WTC11 (cell line): ENCODE measurements at regions not wholly inside any gene's neighbourhood (a gene's known extent, or its start where the extent isn't known, plus 50 kb on each side); places are given as distances from the start of the nearest gene placed in this dataset.

Experiments used
- ATAC-seq: fragments of 200-7000 bp; cut with Tn5 transposase; 2 replicates; pipeline ENCODE4 v1.10.0; 2021; ENCODE audit warnings: mild to moderate bottlenecking, moderate library complexity
- CTCF ChIA-PET: fragments of 300-600 bp; sonication (Branson Sonifier 250); formaldehyde crosslinking; loops from one replicate; lab custom pipeline; 2021; ENCODE audit warnings: antibody characterized with exemption; lab: Charles Lee
- POLR2A ChIA-PET: fragments of 350-600 bp; sonication (Branson Sonifier 250); formaldehyde crosslinking; loops from one replicate; lab custom pipeline; 2021; ENCODE audit warnings: antibody characterized with exemption; lab: Charles Lee
- DNase-seq: peaks from one replicate; pipeline ENCODE4 v3.0.0; 2021; ENCODE audit warnings: low spot score
- H3K27ac Mint-ChIP-seq: 2 replicates; pipeline ENCODE4 v1.8.0; 2021; ENCODE audit warnings: mixed read lengths
- H3K27me3 Mint-ChIP-seq: 2 replicates; pipeline ENCODE4 v1.8.0; 2021; ENCODE audit warnings: low read depth, mild to moderate bottlenecking, moderate library complexity, mixed read lengths
- H3K36me3 Mint-ChIP-seq: 2 replicates; pipeline ENCODE4 v1.8.0; 2021; ENCODE audit warnings: mixed read lengths
- H3K4me1 Mint-ChIP-seq: 2 replicates; pipeline ENCODE4 v1.8.0; 2022; ENCODE audit warnings: mixed read lengths
- H3K4me3 Mint-ChIP-seq: 2 replicates; pipeline ENCODE4 v1.8.0; 2021; ENCODE audit warnings: mild to moderate bottlenecking, moderate library complexity, mixed read lengths
- H3K9me3 Mint-ChIP-seq: 2 replicates; pipeline ENCODE4 v1.8.0; 2021; ENCODE audit warnings: mixed read lengths
- AFF4 ChIP-seq: sonication (generic); formaldehyde crosslinking; IDR thresholded peaks from 2 replicates; pipeline ENCODE4 v1.8.1; 2023; ENCODE audit warnings: mild to moderate bottlenecking, missing genetic modification reagents, borderline replicate concordance
- ATF1 ChIP-seq: sonication (generic); formaldehyde crosslinking; IDR thresholded peaks from 2 replicates; pipeline ENCODE4 v1.8.1; 2023; ENCODE audit warnings: mild to moderate bottlenecking, moderate library complexity, missing genetic modification reagents
- CREB1 ChIP-seq: sonication (generic); formaldehyde crosslinking; IDR thresholded peaks from 2 replicates; pipeline ENCODE4 v1.8.0; 2023; ENCODE audit warnings: mild to moderate bottlenecking, missing genetic modification reagents
- ELF4 ChIP-seq: sonication (generic); formaldehyde crosslinking; IDR thresholded peaks from 2 replicates; pipeline ENCODE4 v1.8.1; 2022; ENCODE audit warnings: low read depth, mild to moderate bottlenecking, moderate library complexity, missing genetic modification reagents
- ETV6 ChIP-seq: sonication (generic); formaldehyde crosslinking; IDR thresholded peaks from 2 replicates; pipeline ENCODE4 v1.8.1; 2022; ENCODE audit warnings: mild to moderate bottlenecking, missing genetic modification reagents
- FOXP1 ChIP-seq: sonication (generic); formaldehyde crosslinking; IDR thresholded peaks from 2 replicates; pipeline ENCODE4 v1.8.0; 2022; ENCODE audit warnings: missing genetic modification reagents, mild to moderate bottlenecking, moderate library complexity, borderline replicate concordance
- JUN ChIP-seq: sonication (generic); formaldehyde crosslinking; IDR thresholded peaks from 2 replicates; pipeline ENCODE4 v1.8.0; 2023; ENCODE audit warnings: mild to moderate bottlenecking, missing genetic modification reagents
- PRRX2 ChIP-seq: fragments of 250-450 bp; sonication (Bioruptor Pico); IDR thresholded peaks from 2 replicates; pipeline ENCODE4 v1.8.0; 2021; ENCODE audit warnings: mild to moderate bottlenecking
- SP1 ChIP-seq: sonication (generic); formaldehyde crosslinking; conservative IDR thresholded peaks from 2 replicates; pipeline ENCODE4 v1.8.1; 2022; ENCODE audit warnings: missing genetic modification reagents
- TCF7 ChIP-seq: sonication (generic); formaldehyde crosslinking; IDR thresholded peaks from 2 replicates; pipeline ENCODE4 v1.8.0; 2022; ENCODE audit warnings: mild to moderate bottlenecking, low read depth, missing genetic modification reagents, moderate library complexity
- USF1 ChIP-seq: sonication (generic); formaldehyde crosslinking; IDR thresholded peaks from 2 replicates; pipeline ENCODE4 v1.8.0; 2022; ENCODE audit warnings: mild to moderate bottlenecking, missing genetic modification reagents
- ZNF671 ChIP-seq: fragments of 250-450 bp; sonication (Bioruptor Pico); IDR thresholded peaks from 2 replicates; pipeline ENCODE4 v1.8.0; 2021; ENCODE audit warnings: mild to moderate bottlenecking
- TF ChIP-seq, protein P1 (sequence below): fragments of 250-450 bp; sonication (Bioruptor Pico); IDR thresholded peaks from 2 replicates; pipeline ENCODE4 v1.9.0; 2021; ENCODE audit warnings: mild to moderate bottlenecking, borderline replicate concordance
- TF ChIP-seq, protein P2 (sequence below): sonication (generic); formaldehyde crosslinking; IDR thresholded peaks from 2 replicates; pipeline ENCODE4 v1.8.0; 2022; ENCODE audit warnings: mild to moderate bottlenecking, missing genetic modification reagents
- TF ChIP-seq, protein P3 (sequence below): sonication (generic); formaldehyde crosslinking; IDR thresholded peaks from 2 replicates; pipeline ENCODE4 v1.8.1; 2023; ENCODE audit warnings: mild to moderate bottlenecking, missing genetic modification reagents

GRCh38 chr2:51976623-51977022, 944.7 kb upstream of the NRXN1 start (continued):
- TF ChIP-seq, protein P1, sequence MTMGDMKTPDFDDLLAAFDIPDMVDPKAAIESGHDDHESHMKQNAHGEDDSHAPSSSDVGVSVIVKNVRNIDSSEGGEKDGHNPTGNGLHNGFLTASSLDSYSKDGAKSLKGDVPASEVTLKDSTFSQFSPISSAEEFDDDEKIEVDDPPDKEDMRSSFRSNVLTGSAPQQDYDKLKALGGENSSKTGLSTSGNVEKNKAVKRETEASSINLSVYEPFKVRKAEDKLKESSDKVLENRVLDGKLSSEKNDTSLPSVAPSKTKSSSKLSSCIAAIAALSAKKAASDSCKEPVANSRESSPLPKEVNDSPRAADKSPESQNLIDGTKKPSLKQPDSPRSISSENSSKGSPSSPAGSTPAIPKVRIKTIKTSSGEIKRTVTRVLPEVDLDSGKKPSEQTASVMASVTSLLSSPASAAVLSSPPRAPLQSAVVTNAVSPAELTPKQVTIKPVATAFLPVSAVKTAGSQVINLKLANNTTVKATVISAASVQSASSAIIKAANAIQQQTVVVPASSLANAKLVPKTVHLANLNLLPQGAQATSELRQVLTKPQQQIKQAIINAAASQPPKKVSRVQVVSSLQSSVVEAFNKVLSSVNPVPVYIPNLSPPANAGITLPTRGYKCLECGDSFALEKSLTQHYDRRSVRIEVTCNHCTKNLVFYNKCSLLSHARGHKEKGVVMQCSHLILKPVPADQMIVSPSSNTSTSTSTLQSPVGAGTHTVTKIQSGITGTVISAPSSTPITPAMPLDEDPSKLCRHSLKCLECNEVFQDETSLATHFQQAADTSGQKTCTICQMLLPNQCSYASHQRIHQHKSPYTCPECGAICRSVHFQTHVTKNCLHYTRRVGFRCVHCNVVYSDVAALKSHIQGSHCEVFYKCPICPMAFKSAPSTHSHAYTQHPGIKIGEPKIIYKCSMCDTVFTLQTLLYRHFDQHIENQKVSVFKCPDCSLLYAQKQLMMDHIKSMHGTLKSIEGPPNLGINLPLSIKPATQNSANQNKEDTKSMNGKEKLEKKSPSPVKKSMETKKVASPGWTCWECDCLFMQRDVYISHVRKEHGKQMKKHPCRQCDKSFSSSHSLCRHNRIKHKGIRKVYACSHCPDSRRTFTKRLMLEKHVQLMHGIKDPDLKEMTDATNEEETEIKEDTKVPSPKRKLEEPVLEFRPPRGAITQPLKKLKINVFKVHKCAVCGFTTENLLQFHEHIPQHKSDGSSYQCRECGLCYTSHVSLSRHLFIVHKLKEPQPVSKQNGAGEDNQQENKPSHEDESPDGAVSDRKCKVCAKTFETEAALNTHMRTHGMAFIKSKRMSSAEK (CRISPR knock-in tag), result no peak
- TF ChIP-seq CREB1 (CRISPR knock-in tag) (no peak), FOXP1 (CRISPR knock-in tag) (no peak), USF1 (CRISPR knock-in tag) (no peak), ETV6 (no peak), PRRX2 (no peak)

- ChIA-PET CTCF (no interaction called here), POLR2A (no interaction called here)
- TF ChIP-seq AFF4 (CRISPR knock-in tag), result no peak
- TF ChIP-seq ZNF671 (CRISPR knock-in tag), result no peak
- no peak for TF ChIP-seq JUN (CRISPR knock-in tag)
- TF ChIP-seq, protein P2, sequence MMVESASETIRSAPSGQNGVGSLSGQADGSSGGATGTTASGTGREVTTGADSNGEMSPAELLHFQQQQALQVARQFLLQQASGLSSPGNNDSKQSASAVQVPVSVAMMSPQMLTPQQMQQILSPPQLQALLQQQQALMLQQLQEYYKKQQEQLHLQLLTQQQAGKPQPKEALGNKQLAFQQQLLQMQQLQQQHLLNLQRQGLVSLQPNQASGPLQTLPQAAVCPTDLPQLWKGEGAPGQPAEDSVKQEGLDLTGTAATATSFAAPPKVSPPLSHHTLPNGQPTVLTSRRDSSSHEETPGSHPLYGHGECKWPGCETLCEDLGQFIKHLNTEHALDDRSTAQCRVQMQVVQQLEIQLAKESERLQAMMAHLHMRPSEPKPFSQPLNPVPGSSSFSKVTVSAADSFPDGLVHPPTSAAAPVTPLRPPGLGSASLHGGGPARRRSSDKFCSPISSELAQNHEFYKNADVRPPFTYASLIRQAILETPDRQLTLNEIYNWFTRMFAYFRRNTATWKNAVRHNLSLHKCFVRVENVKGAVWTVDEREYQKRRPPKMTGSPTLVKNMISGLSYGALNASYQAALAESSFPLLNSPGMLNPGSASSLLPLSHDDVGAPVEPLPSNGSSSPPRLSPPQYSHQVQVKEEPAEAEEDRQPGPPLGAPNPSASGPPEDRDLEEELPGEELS, result no peak
- TF ChIP-seq ATF1, result no peak
- no peak for TF ChIP-seq TCF7 (CRISPR knock-in tag)
- no peak for TF ChIP-seq ELF4 (CRISPR knock-in tag)
- no peak for TF ChIP-seq SP1 (CRISPR knock-in tag)
- TF ChIP-seq, protein P3, sequence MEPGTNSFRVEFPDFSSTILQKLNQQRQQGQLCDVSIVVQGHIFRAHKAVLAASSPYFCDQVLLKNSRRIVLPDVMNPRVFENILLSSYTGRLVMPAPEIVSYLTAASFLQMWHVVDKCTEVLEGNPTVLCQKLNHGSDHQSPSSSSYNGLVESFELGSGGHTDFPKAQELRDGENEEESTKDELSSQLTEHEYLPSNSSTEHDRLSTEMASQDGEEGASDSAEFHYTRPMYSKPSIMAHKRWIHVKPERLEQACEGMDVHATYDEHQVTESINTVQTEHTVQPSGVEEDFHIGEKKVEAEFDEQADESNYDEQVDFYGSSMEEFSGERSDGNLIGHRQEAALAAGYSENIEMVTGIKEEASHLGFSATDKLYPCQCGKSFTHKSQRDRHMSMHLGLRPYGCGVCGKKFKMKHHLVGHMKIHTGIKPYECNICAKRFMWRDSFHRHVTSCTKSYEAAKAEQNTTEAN (CRISPR knock-in tag), result no peak
- Mint-ChIP-seq H3K27ac (no peak overlapping the region), H3K4me1 (no peaks in the 10 kb centered on the region), H3K36me3 (no peaks in the 10 kb centered on the region), H3K27me3 (no peaks in the 10 kb centered on the region), H3K4me3 (no peak overlapping the region), H3K9me3 (peaks cover 6% of the 10 kb centered on the region; the same call in 1 of the 2 replicates)
- DNase-seq (no peak), ATAC-seq (no peak)
Observed at GRCh38 chr2:51971136-51971535, 939.2 kb upstream of the NRXN1 start.
